HG03469 (cell line): ENCODE measurements at regions not wholly inside any gene's neighbourhood (a gene's known extent, or its start where the extent isn't known, plus 50 kb on each side); places are given as distances from the start of the nearest gene placed in this dataset.
A peak's percentile ranks its signal among the peaks of the same experiment; 100 is the strongest.

ENCODE experiments used
- ATAC-seq: cut with Tn5 transposase; IDR thresholded peaks from one replicate; pipeline ENCODE4 v1.9.1; 2021; ENCODE audit warnings: mild to moderate bottlenecking, moderate library complexity, moderate number of reproducible peaks; ENCODE audit not compliant: unreplicated experiment

DNA sequence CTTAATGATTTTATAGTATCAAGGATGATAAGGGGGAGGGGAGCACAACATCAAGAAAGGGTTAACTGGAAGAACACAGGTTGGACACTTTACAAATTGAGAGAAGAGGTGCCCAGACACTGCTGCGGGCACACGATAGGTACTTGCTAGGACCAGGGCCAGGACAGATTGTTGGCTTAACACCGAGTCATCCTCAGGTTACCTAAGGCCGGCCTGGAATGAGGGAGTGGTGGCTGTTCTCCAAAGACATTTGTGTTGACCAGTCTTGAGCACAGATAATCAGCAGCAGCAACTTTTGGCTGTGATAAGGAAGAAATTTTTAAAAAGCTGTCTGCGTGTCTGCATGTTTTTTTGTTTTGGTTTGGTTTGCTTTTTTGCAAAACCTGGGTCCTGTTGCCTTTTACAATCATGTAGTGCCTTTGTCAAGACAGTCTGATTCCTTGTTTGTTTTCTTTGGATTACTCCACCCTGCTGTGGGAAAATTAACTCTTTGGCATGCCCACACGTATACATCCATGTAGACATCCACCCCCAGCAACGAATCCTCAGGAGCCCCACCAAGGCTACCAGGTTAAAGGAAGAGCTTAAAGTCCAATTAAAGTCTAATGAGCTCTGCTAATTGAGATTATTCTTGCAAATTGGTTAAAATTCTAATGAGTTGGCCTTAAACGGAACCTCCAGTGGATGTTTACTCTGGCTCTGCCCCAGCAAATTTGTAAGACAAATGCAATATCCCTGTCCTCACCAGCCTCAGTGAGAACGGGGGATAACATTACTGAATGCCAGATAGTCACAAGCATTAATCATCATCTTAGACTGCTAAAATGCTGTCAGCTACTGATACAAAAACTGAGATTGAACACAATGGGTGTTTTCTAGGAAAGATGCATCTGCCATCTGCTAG, 382.3 kb downstream of the ACTL7B start:
- no peak for ATAC-seq

DNA sequence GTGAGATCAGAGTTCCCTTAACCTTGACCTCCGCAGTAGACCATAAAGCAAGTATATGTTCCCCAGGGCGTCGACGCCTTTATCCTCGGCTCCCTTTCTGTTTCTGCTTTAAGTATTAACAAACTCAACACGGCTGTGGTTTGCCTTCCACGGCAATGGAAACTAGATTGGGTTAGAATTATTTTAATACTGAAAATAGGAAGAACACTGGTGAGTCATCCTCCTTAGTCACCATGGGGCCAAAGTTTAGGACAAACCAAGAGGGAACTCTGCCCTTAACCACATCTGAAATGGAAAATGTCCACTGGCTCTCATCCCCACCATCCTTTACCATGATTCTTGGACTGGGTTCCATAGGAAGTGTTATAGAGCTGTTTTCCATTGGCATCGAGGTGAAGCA, 386.1 kb downstream of the ACTL7B start:
- no peak for ATAC-seq

DNA sequence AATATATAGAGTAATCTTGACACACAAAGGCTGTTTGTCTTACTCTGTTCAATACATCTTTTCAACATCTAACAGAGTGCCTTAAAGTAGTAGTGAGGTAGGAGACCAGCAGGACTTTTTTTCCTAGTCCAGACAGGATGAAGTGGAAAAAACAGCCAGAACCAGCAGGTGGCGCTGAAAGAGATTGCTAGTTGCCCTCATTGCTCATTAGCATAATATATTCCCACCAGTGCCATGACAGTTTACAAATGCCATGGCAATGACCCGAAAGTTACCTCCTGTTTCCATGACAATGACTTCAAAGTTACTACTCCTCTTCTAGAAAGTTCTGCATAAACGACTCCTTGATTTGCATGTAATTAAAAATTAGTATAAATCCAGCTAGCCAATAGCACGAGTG, 387.4 kb downstream of the ACTL7B start:
- peak; percentile 51 for ATAC-seq

DNA sequence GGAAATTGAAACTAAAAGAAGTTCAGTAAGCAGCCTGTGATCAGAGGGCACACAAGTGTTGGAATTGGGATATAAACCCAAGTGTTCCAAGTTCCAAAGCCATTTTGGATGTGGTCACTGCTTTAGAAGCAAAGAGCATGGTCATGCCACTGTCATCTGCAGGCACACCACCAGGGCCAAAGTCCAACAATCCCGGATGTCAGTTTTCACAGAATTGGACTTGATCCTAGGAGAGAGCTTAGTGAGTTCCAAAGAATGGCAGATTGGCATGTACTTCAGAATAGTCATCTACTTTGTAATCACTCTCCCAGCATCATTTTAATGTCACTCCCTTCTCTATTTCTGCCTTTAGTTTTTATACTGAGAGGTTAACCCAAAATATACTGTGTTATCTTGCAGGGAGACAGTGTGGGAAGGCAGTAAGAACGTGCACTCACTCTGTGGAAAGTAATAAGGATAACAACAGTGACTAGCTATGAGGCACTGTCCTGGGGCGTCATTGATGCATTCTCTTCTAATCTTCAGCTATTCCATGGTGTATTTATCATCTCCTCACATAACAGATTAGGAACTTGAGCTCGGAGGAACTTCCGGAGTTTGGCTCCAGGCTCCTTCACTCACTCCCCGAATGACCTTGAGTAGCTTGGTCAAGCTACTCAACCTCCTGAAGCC, 388.0 kb downstream of the ACTL7B start:
- no peak for ATAC-seq

DNA sequence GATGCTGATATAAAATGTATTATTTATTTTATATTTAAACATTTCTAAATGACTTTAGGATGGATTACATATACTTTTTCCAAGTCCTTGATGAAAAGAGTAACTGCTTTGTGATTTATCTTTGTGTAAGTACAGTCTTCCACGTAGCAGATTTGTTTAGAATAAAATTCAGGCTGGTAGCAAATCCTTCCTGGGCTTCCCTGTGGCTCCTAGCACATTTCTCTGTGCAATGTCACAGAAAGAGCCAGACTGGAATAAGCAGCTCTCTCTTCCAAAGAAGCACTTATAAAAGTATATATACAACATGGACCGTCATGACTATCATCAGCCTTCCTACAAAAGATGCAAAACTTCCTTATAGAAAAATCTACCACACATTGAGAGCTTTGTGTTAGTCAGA, 388.6 kb downstream of the ACTL7B start:
- ATAC-seq = no peak

DNA sequence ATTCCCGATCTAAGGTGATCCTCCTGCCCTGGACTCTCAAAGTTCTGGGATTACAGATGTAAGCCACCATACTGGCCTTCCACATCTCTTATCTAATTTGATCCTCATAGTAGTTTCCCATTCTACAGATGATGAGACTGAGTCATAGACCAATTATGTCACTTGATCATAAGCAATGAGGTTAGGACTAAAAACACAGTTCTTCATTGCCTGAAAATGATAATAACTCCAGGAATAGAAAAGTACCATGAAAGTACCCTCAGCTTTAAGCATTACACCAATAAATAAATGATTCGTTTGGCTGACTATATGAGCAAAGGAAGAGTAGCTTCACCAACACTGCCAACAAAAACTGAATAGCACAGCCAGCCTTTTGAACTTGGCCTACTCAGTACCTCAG, 389.5 kb downstream of the ACTL7B start:
- ATAC-seq = no peak

DNA sequence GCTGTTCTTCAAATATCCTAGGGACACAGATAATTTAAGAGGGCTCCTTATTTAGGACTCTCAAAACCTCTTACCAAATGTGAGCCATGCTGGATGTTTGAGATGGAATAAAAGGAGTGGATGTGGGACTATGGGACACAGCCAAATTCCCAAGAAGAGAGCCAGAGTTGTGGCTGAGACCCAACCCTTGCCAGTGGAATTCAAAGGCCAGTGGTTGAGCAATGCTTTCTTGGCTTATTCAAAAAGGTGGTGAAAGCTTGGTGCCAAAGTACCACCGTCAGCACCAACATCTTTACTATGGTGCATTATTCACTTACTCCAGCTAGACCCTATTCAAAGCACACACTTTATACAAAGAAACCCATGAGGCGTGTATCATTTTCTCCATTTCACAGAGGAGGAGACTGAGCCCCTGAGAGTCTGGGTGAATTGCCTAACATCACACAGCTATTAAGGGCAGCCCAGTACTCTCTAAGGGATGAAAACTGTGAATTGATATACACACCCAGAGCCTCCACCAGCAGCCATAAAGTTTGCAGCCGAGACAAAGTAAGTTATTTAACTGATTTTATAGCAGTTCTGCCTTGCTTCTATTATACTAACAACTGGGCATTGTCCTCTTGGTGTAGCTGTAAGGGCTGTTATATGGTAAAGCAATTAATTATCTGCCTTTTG, 391.7 kb downstream of the ACTL7B start:
- ATAC-seq = no peak

DNA sequence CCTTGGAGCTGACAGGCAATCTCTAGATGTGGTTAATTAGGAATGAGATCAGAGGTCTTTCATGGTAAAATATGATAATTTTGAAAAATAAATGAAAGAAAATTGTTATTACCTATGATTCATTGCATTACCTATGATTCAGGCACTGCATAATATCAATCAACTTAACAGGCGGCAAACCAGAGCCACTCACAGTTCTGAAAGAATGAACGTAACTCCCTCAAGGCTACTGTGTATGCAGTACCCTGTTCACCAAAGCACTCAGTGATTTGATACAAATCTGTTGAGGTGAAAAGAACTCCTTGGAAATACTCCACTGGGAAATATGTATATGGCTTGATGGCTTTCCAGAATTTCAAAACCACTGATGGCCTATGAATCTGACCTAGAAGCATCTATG, 398.9 kb downstream of the ACTL7B start:
- no peak for ATAC-seq

DNA sequence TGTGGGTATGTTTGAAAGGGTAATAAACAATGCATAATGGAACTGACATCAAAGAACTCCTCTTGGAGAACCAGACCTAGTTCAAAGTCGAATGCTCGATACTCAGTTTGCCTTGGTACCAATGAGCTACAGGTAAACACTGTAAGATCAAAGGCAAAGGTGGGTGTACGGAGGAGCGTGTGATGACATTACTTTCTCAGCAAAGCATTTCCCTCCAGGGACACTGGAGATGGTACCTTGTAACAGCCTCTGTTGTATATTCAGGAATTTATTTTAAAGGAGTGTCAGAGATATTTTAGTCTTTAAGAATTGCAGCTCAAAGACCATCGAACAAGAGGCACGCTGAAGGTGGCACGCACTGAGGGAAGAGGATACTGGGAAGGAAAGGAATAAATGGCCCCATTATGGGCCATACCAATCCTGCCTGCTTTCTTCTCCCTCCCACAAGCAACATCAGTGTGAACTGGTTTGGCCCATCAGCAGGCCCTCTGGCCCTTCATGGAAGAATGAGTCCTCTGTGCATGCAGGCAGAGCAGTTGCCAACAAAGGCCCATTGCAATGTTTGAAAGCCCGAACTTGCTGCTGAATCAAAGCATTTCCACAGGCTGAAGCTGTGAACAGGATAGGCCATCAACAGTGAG, 410.2 kb downstream of the ACTL7B start:
- ATAC-seq = no peak

DNA sequence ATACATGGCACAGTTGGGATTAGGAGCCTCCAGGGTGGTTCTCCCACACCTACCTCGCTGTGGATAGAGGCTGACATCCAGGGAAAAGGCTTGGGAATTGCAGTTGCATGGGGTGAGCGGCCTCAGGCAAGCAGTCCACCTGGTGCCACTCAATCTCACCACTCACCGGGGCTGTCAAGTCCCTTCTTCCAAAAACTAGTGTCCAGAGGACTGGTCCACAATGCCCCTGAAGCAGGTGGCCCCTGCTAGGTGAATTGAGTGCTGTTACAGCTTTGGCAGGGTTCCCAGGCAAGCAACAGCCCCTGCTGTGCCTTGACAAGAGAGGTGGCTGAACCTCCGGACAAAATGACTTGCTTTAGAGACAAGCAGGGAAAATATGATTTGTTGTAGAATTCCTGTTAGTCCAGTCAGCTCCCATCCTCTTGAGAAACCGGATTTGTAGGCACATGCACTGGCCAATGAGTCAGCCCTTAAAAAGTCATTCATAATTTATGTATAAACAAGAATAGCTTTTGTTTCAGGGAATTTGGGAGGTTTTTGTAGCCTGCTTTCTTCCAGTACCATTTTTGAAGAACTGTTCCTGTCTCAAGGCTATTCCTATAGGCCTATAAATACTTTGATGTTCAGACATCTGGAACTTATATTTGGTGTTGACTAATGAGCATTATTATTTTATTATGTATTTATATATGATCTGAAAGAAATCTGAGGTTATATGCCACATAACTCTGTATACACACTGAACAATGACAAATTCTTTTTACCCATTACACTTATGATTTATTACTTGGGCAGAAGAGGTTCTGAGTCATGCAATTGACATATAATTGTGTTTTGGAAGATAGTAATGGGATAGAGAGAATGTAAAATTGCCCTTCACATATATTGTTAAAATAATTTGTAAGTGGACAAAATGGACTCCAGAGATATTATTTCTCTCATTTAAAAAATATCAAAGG, 411.1 kb downstream of the ACTL7B start:
- ATAC-seq = no peak

DNA sequence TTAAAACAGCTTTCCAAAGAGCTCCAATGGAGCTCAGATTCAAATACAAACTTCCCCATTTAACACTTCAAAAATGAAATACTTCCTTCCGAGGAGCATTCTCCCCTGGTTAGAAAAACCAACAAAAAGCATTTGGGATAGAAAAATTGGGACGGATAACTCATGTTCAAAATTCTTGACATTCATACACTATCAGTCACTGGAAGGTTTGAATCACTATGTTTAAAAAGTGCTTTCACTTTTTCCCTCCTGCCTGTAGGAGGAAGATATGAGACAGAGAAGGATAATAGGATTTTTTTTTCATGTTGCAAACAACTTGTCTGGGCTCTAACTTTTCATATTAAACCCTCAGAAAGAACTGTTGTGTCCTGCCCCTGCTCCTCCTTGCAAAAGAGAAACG, 412.0 kb downstream of the ACTL7B start:
- no peak for ATAC-seq

DNA sequence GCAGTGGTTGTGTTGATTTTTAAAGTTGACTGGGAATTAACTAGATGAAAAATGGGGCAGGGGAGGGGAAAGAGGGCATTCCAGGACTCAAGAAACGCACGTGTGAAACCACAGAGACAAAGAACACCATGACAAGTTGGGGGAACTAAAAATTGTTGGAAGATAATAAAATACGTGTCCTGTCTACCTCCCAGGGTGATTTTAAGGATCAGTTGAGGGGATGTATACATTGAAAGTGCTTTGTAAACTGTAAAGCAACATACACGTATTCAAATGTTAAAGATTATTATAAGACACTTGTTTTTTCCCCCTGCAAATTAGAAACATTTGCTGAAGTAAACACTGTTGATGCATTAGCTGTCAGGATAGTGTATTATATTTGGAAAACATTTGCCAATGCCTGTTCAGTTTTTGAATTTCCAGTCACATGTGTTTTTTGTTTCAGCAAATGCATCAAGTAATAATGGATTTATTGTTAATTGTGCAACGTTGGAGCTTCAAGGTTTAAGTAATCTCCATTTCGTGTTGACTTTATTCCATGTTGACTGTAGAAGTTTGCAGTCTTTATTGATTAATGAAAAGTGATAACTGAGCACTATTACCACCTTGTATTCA, 412.7 kb downstream of the ACTL7B start:
- no peak for ATAC-seq

DNA sequence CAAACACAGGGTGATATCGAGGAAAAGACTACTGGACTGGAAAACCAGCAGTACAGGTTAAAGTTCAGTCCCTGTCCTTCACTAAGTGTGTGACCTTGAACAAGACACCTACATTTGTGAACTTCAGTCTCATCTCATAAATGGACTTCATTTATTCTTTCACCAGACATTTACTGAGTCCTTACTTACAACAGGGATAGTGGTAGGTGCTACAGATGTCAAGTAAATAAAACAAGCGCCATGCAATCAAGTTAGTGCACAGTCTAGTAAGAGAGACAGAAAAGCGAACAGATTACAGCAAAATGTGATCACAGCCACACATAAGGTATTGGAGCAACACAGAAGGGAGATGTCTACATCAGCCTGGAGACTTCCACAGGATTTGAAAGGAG, 413.2 kb downstream of the ACTL7B start:
- ATAC-seq = no peak

DNA sequence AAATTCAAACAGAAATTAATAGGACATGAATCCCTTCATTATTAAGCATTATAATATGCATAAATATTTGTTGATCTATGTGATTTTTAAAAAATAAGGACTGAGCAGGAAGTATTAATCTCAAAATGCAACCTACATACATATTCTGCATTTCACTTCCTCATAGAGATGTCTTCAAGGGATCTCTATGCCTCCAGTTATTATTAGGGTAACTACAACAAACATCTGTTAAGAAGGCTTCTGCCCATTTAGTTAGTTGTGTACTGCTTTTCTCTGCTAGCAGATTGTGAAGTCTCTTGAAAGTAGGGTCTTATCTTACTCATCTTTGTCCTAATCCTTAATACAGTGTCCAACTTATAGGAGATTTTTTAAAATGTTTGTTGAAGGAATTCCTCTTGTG, 414.1 kb downstream of the ACTL7B start:
- ATAC-seq = no peak

DNA sequence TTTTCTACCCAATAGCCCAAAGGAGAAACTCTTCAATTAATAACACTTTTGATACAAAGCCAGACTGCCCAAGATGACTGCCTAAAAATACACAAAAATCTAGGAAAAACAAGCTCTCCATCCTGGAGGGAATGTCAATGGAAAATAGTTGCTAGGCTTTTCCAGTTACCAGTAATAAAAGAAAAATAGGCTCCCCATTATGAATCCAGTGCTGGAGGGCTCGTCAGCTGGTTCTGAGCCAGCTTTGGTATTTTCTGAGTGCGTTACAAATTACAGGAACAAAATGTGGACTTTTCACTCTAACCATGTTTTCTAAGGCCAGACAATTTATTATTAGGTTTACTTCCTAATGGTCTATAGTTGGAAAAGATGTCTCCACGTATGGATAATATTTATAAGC, 414.5 kb downstream of the ACTL7B start:
- ATAC-seq = no peak

DNA sequence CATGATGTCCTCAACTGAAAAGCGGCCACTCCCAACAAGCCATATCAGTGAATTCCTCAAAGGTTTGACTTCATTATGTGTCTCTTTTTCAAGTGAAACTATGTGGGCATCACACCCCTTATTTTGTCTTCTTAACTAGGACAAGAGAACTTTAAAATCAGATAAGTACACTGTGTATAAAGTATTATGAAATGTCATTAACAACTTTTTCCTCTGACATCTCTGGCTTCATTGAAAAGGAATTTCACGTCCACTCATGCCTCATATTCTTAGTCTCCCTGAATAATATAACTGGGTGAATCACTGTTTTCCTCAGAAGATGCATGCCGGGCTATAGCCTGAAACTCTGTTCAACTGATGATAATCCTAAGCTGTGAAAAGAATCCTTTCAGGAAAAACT, 415.8 kb downstream of the ACTL7B start:
- ATAC-seq = no peak

DNA sequence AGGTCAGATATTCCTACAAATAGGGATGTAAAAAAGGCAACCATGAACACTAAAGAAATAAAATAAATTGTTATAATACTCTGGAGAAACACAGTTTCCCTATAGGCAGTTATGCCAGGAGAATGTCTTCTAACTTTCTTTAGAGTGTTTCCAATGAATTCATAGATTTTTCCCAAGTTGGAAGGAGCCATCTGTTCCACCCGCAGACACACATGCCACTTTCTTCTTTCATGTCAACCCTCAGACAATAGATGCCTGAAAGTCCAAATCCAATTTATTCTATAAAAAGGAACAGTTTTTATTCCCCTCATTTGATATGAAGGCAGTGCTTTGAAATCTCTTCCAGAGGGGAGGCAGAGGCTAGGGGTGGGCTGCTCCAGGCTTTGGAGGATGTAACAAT, 418.1 kb downstream of the ACTL7B start:
- ATAC-seq = no peak

DNA sequence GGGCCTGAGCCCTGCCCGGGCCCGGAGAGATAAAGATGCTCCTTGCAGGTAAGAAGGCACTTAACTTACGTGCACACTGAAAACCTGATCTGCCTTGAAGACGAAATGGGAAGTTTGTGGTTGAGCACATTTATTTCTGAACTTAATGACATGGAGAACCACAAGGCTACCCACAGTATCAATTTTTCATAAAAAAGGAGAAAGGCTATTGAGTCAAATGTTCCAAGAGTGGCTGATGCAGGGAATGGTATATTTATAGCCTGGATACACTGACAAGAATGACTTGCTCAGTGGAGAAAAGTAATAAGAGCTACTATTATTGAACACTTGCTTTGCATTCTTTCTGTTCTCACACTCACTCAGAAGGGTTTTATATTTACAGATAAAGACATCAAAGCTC, 419.3 kb downstream of the ACTL7B start:
- ATAC-seq = no peak

DNA sequence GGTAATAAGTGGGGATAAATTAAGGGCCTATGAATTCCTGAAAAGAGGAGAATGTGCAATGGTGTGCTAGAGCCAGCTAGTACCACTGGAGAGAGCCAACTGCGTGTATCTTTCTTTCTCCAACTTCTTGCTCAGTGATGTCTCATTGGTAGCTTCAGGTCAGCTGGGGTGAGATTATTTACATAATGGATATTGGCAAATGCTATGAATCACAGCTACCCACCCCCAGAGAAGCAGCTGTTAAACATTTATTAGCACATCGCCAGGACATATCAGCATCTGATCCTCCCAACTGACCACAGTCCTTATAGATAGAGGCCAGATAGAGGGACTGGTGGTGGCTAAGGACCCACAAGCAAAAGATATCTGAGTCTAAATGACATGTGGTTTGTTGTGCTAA, 421.3 kb downstream of the ACTL7B start:
- ATAC-seq = no peak

DNA sequence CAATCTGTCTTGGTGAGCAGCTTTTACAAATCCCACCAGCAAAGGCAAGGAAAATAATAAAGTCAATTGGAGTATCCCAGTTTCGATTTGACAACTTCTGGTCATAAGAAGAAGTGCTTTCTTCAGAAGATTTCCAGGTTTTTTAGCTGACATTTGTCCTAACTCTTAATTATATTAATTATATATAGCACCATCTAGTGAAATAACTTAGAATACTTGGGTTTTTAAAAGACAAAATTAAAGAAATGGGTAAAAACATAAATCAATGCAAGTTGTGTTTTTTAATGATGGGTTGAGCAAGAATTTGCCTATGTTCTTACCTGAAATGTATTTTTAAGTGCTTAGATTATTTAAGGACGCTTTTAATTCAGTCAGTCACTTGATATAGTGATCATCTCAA, 421.8 kb downstream of the ACTL7B start:
- ATAC-seq = no peak
